Lower leg skin (tissue), 3 donors: ENCODE measurements at regions not wholly inside any gene's neighbourhood (a gene's known extent, or its start where the extent isn't known, plus 50 kb on each side); places are given as distances from the start of the nearest gene placed in this dataset.

Source experiments
- POLR2A ChIP-seq, 2 donors: fragments of 450-650 bp; IDR thresholded peaks; one replicate each; pipeline ENCODE4 v1.6.1; 2016 to 2017; ENCODE audit warnings: antibody characterized with exemption in 2 of 2, mild to moderate bottlenecking in 1 of 2, moderate library complexity in 1 of 2
- TF ChIP-seq, protein P1 (sequence below), 3 donors: fragments of 450-650 bp; IDR thresholded peaks; one replicate each; pipeline ENCODE4 v1.5.1; 2016; ENCODE audit warnings: antibody characterized with exemption in 3 of 3, mild to moderate bottlenecking in 3 of 3, moderate library complexity in 2 of 3

DNA sequence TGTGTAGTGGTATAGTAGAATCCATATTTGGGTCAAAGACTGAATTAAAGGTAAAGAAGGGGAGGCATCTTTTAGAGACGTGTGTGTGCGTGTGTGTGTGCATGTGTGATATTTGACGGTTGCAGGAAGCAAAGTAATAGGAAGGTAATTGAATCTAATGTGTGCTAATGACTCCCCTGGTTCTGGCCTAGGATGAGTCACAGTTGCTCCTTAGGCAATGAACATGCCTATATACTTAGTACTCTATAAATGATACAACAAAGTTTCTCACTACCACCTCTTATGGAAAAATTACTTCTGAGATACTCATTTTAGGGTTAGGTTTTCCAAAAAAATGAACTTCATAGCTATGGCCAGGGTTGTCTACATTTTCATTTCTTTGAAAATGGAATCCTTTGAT is 409.6 kb downstream of the GUCY1A2 start:
- TF ChIP-seq POLR2A (IDR thresholded peaks at IDR 0.05) = no peak
- TF ChIP-seq, protein P1, sequence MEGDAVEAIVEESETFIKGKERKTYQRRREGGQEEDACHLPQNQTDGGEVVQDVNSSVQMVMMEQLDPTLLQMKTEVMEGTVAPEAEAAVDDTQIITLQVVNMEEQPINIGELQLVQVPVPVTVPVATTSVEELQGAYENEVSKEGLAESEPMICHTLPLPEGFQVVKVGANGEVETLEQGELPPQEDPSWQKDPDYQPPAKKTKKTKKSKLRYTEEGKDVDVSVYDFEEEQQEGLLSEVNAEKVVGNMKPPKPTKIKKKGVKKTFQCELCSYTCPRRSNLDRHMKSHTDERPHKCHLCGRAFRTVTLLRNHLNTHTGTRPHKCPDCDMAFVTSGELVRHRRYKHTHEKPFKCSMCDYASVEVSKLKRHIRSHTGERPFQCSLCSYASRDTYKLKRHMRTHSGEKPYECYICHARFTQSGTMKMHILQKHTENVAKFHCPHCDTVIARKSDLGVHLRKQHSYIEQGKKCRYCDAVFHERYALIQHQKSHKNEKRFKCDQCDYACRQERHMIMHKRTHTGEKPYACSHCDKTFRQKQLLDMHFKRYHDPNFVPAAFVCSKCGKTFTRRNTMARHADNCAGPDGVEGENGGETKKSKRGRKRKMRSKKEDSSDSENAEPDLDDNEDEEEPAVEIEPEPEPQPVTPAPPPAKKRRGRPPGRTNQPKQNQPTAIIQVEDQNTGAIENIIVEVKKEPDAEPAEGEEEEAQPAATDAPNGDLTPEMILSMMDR (IDR thresholded peaks at IDR 0.05) = no peak
